Stimulated activated effector memory CD8-positive, alpha-beta T cell treated with anti-CD3 and anti-CD28 coated beads, Interleukin-12 subunit alpha, Interleukin-12 subunit beta, amount 100 ng/mL, for 72 hours (primary cell): ENCODE measurements at regions not wholly inside any gene's neighbourhood (a gene's known extent, or its start where the extent isn't known, plus 50 kb on each side); places are given as distances from the start of the nearest gene placed in this dataset.

Experiments used
- ATAC-seq: fragments of 150-1000 bp; cut with Tn5 transposase; 2 replicates; pipeline ENCODE4 v1.10.0; 2021
- DNase-seq, 2 donors: peaks; one replicate each; pipeline ENCODE4 v3.0.0; 2021 to 2022; ENCODE audit warnings: low spot score in 2 of 2
- H3K27ac Mint-ChIP-seq: one replicate; pipeline ENCODE4 v1.8.0; 2022; ENCODE audit warnings: mild to moderate bottlenecking, mixed read lengths
- H3K36me3 Mint-ChIP-seq: one replicate; pipeline ENCODE4 v1.8.0; 2022; ENCODE audit warnings: mild to moderate bottlenecking, mixed read lengths
- H3K4me1 Mint-ChIP-seq: one replicate; pipeline ENCODE4 v1.8.0; 2022; ENCODE audit warnings: mixed read lengths
- H3K4me3 Mint-ChIP-seq: one replicate; pipeline ENCODE4 v1.8.0; 2022; ENCODE audit warnings: mild to moderate bottlenecking, mixed read lengths
- H3K9me3 Mint-ChIP-seq: one replicate; pipeline ENCODE4 v1.8.0; 2022; ENCODE audit warnings: mixed read lengths

GRCh38 chr9:118613996-118614395 lies 755.2 kb downstream of the BRINP1 start:
- Mint-ChIP-seq H3K27ac (no peak overlapping the region), H3K4me3 (no peak overlapping the region), H3K36me3 (no peaks in the 10 kb centered on the region), H3K9me3 (peaks cover 12% of the 10 kb centered on the region), H3K4me1 (no peaks in the 10 kb centered on the region)
- ATAC-seq, result no peak
- no peak for DNase-seq

GRCh38 chr9:118618084-118618483 lies 751.2 kb downstream of the BRINP1 start:
- ATAC-seq, result no peak
- H3K4me1 Mint-ChIP-seq, result no peaks in the 10 kb centered on the region

GRCh38 chr9:118618849-118619248 lies 750.4 kb downstream of the BRINP1 start:
- H3K9me3 Mint-ChIP-seq, result peaks cover 11% of the 10 kb centered on the region
- H3K4me3 Mint-ChIP-seq, result no peak overlapping the region
- H3K36me3 Mint-ChIP-seq, result no peaks in the 10 kb centered on the region
- H3K27ac Mint-ChIP-seq, result no peak overlapping the region
- DNase-seq (no peak), ATAC-seq (no peak)
- no peaks in the 10 kb centered on the region for H3K4me1 Mint-ChIP-seq

More at GRCh38 chr9:118618084-118618483, 751.2 kb downstream of the BRINP1 start:
- peaks cover 11% of the 10 kb centered on the region for H3K9me3 Mint-ChIP-seq
- no peak for DNase-seq
- H3K27ac Mint-ChIP-seq, result no peak overlapping the region
- H3K4me3 Mint-ChIP-seq, result no peak overlapping the region
- no peaks in the 10 kb centered on the region for H3K36me3 Mint-ChIP-seq

- H3K27ac Mint-ChIP-seq, result no peak overlapping the region
- H3K36me3 Mint-ChIP-seq, result no peaks in the 10 kb centered on the region
- peaks cover 4% of the 10 kb centered on the region for H3K9me3 Mint-ChIP-seq
- ATAC-seq (no peak), DNase-seq (no peak)
- no peaks in the 10 kb centered on the region for H3K4me1 Mint-ChIP-seq
- no peak overlapping the region for H3K4me3 Mint-ChIP-seq
These were observed 744.6 kb downstream of the BRINP1 start for GRCh38 chr9:118624608-118625007.

GRCh38 chr9:118630079-118630478 lies 739.2 kb downstream of the BRINP1 start:
- Mint-ChIP-seq H3K4me1 (no peaks in the 10 kb centered on the region), H3K9me3 (peaks cover 9% of the 10 kb centered on the region), H3K27ac (no peak overlapping the region), H3K36me3 (no peaks in the 10 kb centered on the region), H3K4me3 (no peak overlapping the region)
- DNase-seq, result no peak
- no peak for ATAC-seq

GRCh38 chr9:118630931-118631595 lies 738.2 kb downstream of the BRINP1 start:
- no peak for ATAC-seq
- Mint-ChIP-seq H3K4me3 (no peak overlapping the region), H3K27ac (no peak overlapping the region), H3K4me1 (no peaks in the 10 kb centered on the region), H3K36me3 (no peaks in the 10 kb centered on the region), H3K9me3 (peaks cover 9% of the 10 kb centered on the region)
- DNase-seq, result no peak

- H3K4me3 Mint-ChIP-seq, result no peak overlapping the region
- DNase-seq, result no peak
These were observed 737.3 kb downstream of the BRINP1 start for GRCh38 chr9:118631956-118632355.

GRCh38 chr9:118635416-118635815 lies 733.8 kb downstream of the BRINP1 start:
- H3K4me3 Mint-ChIP-seq, result no peak overlapping the region
- H3K36me3 Mint-ChIP-seq, result no peaks in the 10 kb centered on the region
- no peak overlapping the region for H3K27ac Mint-ChIP-seq
- no peaks in the 10 kb centered on the region for H3K4me1 Mint-ChIP-seq
- DNase-seq (no peak), ATAC-seq (no peak)
- peaks cover 18% of the 10 kb centered on the region for H3K9me3 Mint-ChIP-seq

More at GRCh38 chr9:118631956-118632355, 737.3 kb downstream of the BRINP1 start:
- peaks cover 9% of the 10 kb centered on the region for H3K9me3 Mint-ChIP-seq
- ATAC-seq, result no peak
- H3K36me3 Mint-ChIP-seq, result no peaks in the 10 kb centered on the region
- H3K4me1 Mint-ChIP-seq, result no peaks in the 10 kb centered on the region
- H3K27ac Mint-ChIP-seq, result no peak overlapping the region

GRCh38 chr9:118637681-118638080 lies 731.6 kb downstream of the BRINP1 start:
- Mint-ChIP-seq H3K27ac (no peak overlapping the region), H3K36me3 (no peaks in the 10 kb centered on the region), H3K9me3 (peaks cover 14% of the 10 kb centered on the region), H3K4me1 (no peaks in the 10 kb centered on the region), H3K4me3 (no peak overlapping the region)
- DNase-seq (no peak), ATAC-seq (no peak)

- Mint-ChIP-seq H3K36me3 (no peaks in the 10 kb centered on the region), H3K4me3 (no peak overlapping the region), H3K4me1 (no peaks in the 10 kb centered on the region), H3K27ac (no peak overlapping the region), H3K9me3 (peaks cover 21% of the 10 kb centered on the region)
- no peak for ATAC-seq
- DNase-seq, result no peak
These were observed 728.2 kb downstream of the BRINP1 start for GRCh38 chr9:118640836-118641560.

GRCh38 chr9:118643118-118643517 lies 726.1 kb downstream of the BRINP1 start:
- no peak for DNase-seq
- no peak overlapping the region for H3K4me3 Mint-ChIP-seq
- H3K27ac Mint-ChIP-seq, result no peak overlapping the region
- H3K36me3 Mint-ChIP-seq, result no peaks in the 10 kb centered on the region
- peaks cover 18% of the 10 kb centered on the region for H3K9me3 Mint-ChIP-seq
- no peaks in the 10 kb centered on the region for H3K4me1 Mint-ChIP-seq
- ATAC-seq, result no peak

- no peak for ATAC-seq
- no peak overlapping the region for H3K27ac Mint-ChIP-seq
- no peaks in the 10 kb centered on the region for H3K4me1 Mint-ChIP-seq
- H3K4me3 Mint-ChIP-seq, result no peak overlapping the region
- DNase-seq, result no peak
- peaks cover 14% of the 10 kb centered on the region for H3K9me3 Mint-ChIP-seq
- no peaks in the 10 kb centered on the region for H3K36me3 Mint-ChIP-seq
These were observed 725.2 kb downstream of the BRINP1 start for GRCh38 chr9:118644066-118644465.

- Mint-ChIP-seq H3K9me3 (peaks cover 14% of the 10 kb centered on the region), H3K27ac (no peak overlapping the region), H3K4me3 (no peak overlapping the region), H3K36me3 (no peaks in the 10 kb centered on the region), H3K4me1 (no peaks in the 10 kb centered on the region)
- ATAC-seq (no peak), DNase-seq (no peak)
These were observed 721.9 kb downstream of the BRINP1 start for GRCh38 chr9:118647331-118647730.

- no peak overlapping the region for H3K27ac Mint-ChIP-seq
- H3K4me1 Mint-ChIP-seq, result no peaks in the 10 kb centered on the region
These were observed 718.8 kb downstream of the BRINP1 start for GRCh38 chr9:118650417-118650816.

GRCh38 chr9:118651511-118651910 lies 717.7 kb downstream of the BRINP1 start:
- Mint-ChIP-seq H3K27ac (no peak overlapping the region), H3K4me1 (no peaks in the 10 kb centered on the region), H3K9me3 (peaks cover 12% of the 10 kb centered on the region), H3K36me3 (no peaks in the 10 kb centered on the region), H3K4me3 (no peak overlapping the region)
- ATAC-seq (no peak), DNase-seq (no peak)

More at GRCh38 chr9:118650417-118650816, 718.8 kb downstream of the BRINP1 start:
- no peak for DNase-seq
- Mint-ChIP-seq H3K4me3 (no peak overlapping the region), H3K36me3 (no peaks in the 10 kb centered on the region), H3K9me3 (peaks cover 12% of the 10 kb centered on the region)
- ATAC-seq, result no peak

GRCh38 chr9:118652258-118652657 lies 717.0 kb downstream of the BRINP1 start:
- Mint-ChIP-seq H3K9me3 (peaks cover 12% of the 10 kb centered on the region), H3K36me3 (no peaks in the 10 kb centered on the region), H3K4me1 (no peaks in the 10 kb centered on the region), H3K27ac (no peak overlapping the region), H3K4me3 (no peak overlapping the region)
- ATAC-seq (no peak), DNase-seq (no peak)
